ENCODE measurements at regions not wholly inside any gene's neighbourhood (a gene's known extent, or its start where the extent isn't known, plus 50 kb on each side); places are given as distances from the start of the nearest gene placed in this dataset.

DNA sequence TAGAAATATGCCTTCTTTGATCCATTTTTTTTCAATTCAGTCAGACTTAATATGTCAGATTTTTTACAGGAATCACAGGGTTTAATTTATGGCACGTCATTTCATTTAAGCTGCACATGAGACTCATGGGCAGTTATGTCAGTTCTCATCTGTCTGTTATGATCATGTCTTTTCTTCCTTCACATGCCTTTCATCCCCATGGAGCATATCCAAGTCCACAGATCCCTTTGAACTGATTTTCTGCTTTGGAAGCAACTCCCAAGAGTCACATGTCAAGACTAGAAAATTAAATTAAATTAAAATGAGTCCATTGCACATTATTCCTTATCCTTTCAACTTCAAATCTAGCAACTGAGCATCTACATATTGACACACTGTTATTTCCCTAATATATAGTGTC is 1274.0 kb upstream of the C9orf72 start:
- Histone ChIP-seq H3T11ph (ENCODE audit: low read length) (no peak overlapping the region), H3K4me2 (ENCODE audit: insufficient read depth, insufficient read length, low read length) (no peak overlapping the region), H3K56ac (ENCODE audit: insufficient read length, low read depth, low read length) (no peak overlapping the region), H2AFZ (ENCODE audit: low read length) (no peak overlapping the region), H2BK120ac (ENCODE audit: low read depth, low read length, poor library complexity, severe bottlenecking) (no peak overlapping the region), H4K91ac (ENCODE audit: insufficient read length, low read depth, low read length) (no peak overlapping the region), H3K23ac (ENCODE audit: insufficient read length, low read depth, low read length) (no peak overlapping the region), H3K27me3 (ENCODE audit: insufficient read depth, low read length) (no peaks in the 10 kb centered on the region), H2AK5ac (ENCODE audit: insufficient read length, low read length) (no peak overlapping the region), H3K27ac (ENCODE audit: insufficient read length, low read depth, low read length) (no peak overlapping the region), H2BK5ac (ENCODE audit: insufficient read length, low read length) (no peak overlapping the region), H3K4me1 (ENCODE audit: insufficient read depth, low read length) (no peaks in the 10 kb centered on the region), H3K4ac (ENCODE audit: low read depth, low read length) (no peak overlapping the region), H3K18ac (ENCODE audit: insufficient read length, low read depth, low read length) (no peak overlapping the region), H2BK12ac (ENCODE audit: insufficient read length, low read depth, low read length) (no peak overlapping the region), H4K8ac (replicated peaks; ENCODE audit: insufficient read length, low read depth, low read length) (no peak overlapping the region), H3K9ac (ENCODE audit: extremely low read depth, insufficient read length, low read length) (no peak overlapping the region), H3K14ac (ENCODE audit: insufficient read depth, low read length) (no peak overlapping the region), H4K20me1 (ENCODE audit: control insufficient read depth, insufficient read depth, insufficient read length) (no peaks in the 10 kb centered on the region), H2BK20ac (ENCODE audit: low read depth, low read length, poor library complexity, severe bottlenecking) (no peak overlapping the region), H3K23me2 (ENCODE audit: insufficient read length, low read depth, low read length, poor library complexity, severe bottlenecking) (no peaks in the 10 kb centered on the region), H3K79me2 (ENCODE audit: insufficient read depth, low read length) (no peaks in the 10 kb centered on the region), H4K5ac (ENCODE audit: insufficient read length, low read depth, low read length) (no peak overlapping the region), H2BK15ac (ENCODE audit: low read depth, low read length) (no peak overlapping the region), H3K9me3 (ENCODE audit: control insufficient read depth, low read depth, low read length) (no peaks in the 10 kb centered on the region), H3K79me1 (ENCODE audit: insufficient read depth, low read depth, low read length, poor library complexity, severe bottlenecking) (no peaks in the 10 kb centered on the region)
- no peak for DNase-seq
- H3K36me3 Mint-ChIP-seq (ENCODE audit: insufficient read depth in 1 of 3, low read depth in 3 of 3) = no peaks in the 10 kb centered on the region
- H3K27me3 Mint-ChIP-seq (ENCODE audit: low read depth) = no peaks in the 10 kb centered on the region
- no peak overlapping the region for H3K4me3 Mint-ChIP-seq
- no peak for TF ChIP-seq CTCF (conservative IDR thresholded peaks at IDR 0.05)
- H3K27ac Mint-ChIP-seq = no peak overlapping the region
- WGBS (ENCODE audit: extremely low coverage, insufficient read length, low lambda C conversion rate) = no CpG with 5 or more reads among the region's 1 CpG
- H3K9me3 Mint-ChIP-seq = no peaks in the 10 kb centered on the region
- peaks cover 0 to 2% of the 10 kb centered on the region in 2 experiments; a peak in 1 of 4 replicates for H3K4me1 Mint-ChIP-seq

All from H9 (cell line).